Fibroblast of lung (primary cell): ENCODE measurements at regions not wholly inside any gene's neighbourhood (a gene's known extent, or its start where the extent isn't known, plus 50 kb on each side); places are given as distances from the start of the nearest gene placed in this dataset.

Source experiments
- DNase-seq, 2 donors: peaks; one replicate each; pipeline versions ENCODE4 v3.0.0 to v3.0.0-alpha.2; 2010; ENCODE audit warnings: low read depth in 2 of 2
- H2AFZ ChIP-seq: 2 replicates; pipeline ENCODE4 v1.5.1; 2012; ENCODE audit warnings: low read length, control low read depth, inconsistent platforms
- H3K27ac ChIP-seq: 2 replicates; pipeline ENCODE4 v1.5.1; 2011; ENCODE audit warnings: low read length, control low read depth; ENCODE audit not compliant: insufficient read depth
- H3K27me3 ChIP-seq: 2 replicates; pipeline ENCODE4 v1.5.1; 2011; ENCODE audit warnings: mild to moderate bottlenecking, low read length; ENCODE audit not compliant: control insufficient read depth, insufficient read depth
- H3K36me3 ChIP-seq: 2 replicates; pipeline ENCODE4 v1.5.1; 2011; ENCODE audit warnings: low read length; ENCODE audit not compliant: control insufficient read depth, insufficient read depth
- H3K4me1 ChIP-seq: 2 replicates; pipeline ENCODE4 v1.5.1; 2011; ENCODE audit warnings: low read length; ENCODE audit not compliant: control insufficient read depth, insufficient read depth; ENCODE audit errors: extremely low read depth
- H3K4me2 ChIP-seq: 2 replicates; pipeline ENCODE4 v1.5.1; 2011; ENCODE audit warnings: low read length, control low read depth; ENCODE audit not compliant: insufficient read depth; ENCODE audit errors: extremely low read depth
- H3K4me3 ChIP-seq, 4 experiments: fragments of 200-600 bp in 1 of 4; sonication (generic) in 1 of 4; replicated peaks in 1 of 4; 2 replicates each; pipeline ENCODE4 v1.5.1; 2011 to 2016; ENCODE audit warnings: low read length in 4 of 4, low read depth in 3 of 4, mild to moderate bottlenecking in 3 of 4, control low read depth in 2 of 4, inconsistent platforms in 1 of 4, mixed read lengths in 1 of 4; ENCODE audit not compliant: insufficient read depth in 1 of 4; ENCODE audit errors: control extremely low read depth in 1 of 4
- H3K79me2 ChIP-seq: 2 replicates; pipeline ENCODE4 v1.5.1; 2012; ENCODE audit warnings: mild to moderate bottlenecking, low read length, inconsistent platforms; ENCODE audit not compliant: control insufficient read depth, insufficient read depth
- H3K9ac ChIP-seq: 2 replicates; pipeline ENCODE4 v1.5.1; 2011; ENCODE audit warnings: mild to moderate bottlenecking, low read length, control low read depth; ENCODE audit not compliant: insufficient read depth
- H3K9me3 ChIP-seq: 2 replicates; pipeline ENCODE4 v1.5.1; 2012; ENCODE audit warnings: low read depth, low read length; ENCODE audit not compliant: control insufficient read depth, insufficient read depth
- H4K20me1 ChIP-seq: 2 replicates; pipeline ENCODE4 v1.5.1; 2011; ENCODE audit warnings: low read length; ENCODE audit not compliant: control insufficient read depth, insufficient read depth; ENCODE audit errors: extremely low read depth
- EZH2 ChIP-seq: IDR thresholded peaks from 2 replicates; pipeline ENCODE4 v1.5.1; 2012; ENCODE audit warnings: low read length, control low read depth, mild to moderate bottlenecking; ENCODE audit errors: missing control alignments
- TF ChIP-seq, protein P1 (sequence below), 2 donors: IDR thresholded peaks in 1 of 2; conservative IDR thresholded peaks in 1 of 2; 1 replicate in 1 of 2; 2 replicates in 1 of 2; pipeline ENCODE4 v1.5.1; 2011 to 2012; ENCODE audit warnings: low read length in 2 of 2, control low read depth in 1 of 2, inconsistent platforms in 1 of 2, low read depth in 1 of 2, mild to moderate bottlenecking in 1 of 2

DNA sequence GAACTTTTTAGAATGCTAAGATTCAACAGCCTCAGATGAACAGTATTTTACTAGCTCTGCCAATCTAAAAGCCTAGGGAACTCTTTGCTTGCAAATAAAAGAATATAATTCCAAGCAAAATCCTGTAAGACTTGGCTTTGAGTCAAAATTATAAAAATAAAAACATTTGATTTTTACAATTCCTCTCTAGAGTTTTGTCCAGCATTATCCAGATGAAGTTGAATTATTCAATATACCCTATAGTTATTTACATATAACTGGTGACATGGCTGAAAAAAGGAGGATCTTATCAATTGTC, 378.3 kb downstream of the ETS1 start:
- H2AFZ ChIP-seq, result no peak overlapping the region
- no peak overlapping the region for H3K27ac ChIP-seq
- H3K9ac ChIP-seq, result no peak overlapping the region
- no peaks in the 10 kb centered on the region for H3K79me2 ChIP-seq
- H3K4me3 ChIP-seq, result no peak overlapping the region
- H3K4me1 ChIP-seq, result peaks cover 18% of the 10 kb centered on the region
- H3K9me3 ChIP-seq, result no peaks in the 10 kb centered on the region
- H3K4me2 ChIP-seq, result no peak overlapping the region
- H3K36me3 ChIP-seq, result no peaks in the 10 kb centered on the region
- H3K27me3 ChIP-seq, result no peaks in the 10 kb centered on the region
- TF ChIP-seq EZH2, result no peak
- TF ChIP-seq, protein P1, sequence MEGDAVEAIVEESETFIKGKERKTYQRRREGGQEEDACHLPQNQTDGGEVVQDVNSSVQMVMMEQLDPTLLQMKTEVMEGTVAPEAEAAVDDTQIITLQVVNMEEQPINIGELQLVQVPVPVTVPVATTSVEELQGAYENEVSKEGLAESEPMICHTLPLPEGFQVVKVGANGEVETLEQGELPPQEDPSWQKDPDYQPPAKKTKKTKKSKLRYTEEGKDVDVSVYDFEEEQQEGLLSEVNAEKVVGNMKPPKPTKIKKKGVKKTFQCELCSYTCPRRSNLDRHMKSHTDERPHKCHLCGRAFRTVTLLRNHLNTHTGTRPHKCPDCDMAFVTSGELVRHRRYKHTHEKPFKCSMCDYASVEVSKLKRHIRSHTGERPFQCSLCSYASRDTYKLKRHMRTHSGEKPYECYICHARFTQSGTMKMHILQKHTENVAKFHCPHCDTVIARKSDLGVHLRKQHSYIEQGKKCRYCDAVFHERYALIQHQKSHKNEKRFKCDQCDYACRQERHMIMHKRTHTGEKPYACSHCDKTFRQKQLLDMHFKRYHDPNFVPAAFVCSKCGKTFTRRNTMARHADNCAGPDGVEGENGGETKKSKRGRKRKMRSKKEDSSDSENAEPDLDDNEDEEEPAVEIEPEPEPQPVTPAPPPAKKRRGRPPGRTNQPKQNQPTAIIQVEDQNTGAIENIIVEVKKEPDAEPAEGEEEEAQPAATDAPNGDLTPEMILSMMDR (conservative IDR thresholded peaks at IDR 0.05 in 1 of 2, IDR thresholded peaks at IDR 0.05 in 1 of 2; ENCODE audit: low read depth in 1 of 2, low read length in 2 of 2), result no peak
- no peak for DNase-seq
- H4K20me1 ChIP-seq, result no peaks in the 10 kb centered on the region

DNA sequence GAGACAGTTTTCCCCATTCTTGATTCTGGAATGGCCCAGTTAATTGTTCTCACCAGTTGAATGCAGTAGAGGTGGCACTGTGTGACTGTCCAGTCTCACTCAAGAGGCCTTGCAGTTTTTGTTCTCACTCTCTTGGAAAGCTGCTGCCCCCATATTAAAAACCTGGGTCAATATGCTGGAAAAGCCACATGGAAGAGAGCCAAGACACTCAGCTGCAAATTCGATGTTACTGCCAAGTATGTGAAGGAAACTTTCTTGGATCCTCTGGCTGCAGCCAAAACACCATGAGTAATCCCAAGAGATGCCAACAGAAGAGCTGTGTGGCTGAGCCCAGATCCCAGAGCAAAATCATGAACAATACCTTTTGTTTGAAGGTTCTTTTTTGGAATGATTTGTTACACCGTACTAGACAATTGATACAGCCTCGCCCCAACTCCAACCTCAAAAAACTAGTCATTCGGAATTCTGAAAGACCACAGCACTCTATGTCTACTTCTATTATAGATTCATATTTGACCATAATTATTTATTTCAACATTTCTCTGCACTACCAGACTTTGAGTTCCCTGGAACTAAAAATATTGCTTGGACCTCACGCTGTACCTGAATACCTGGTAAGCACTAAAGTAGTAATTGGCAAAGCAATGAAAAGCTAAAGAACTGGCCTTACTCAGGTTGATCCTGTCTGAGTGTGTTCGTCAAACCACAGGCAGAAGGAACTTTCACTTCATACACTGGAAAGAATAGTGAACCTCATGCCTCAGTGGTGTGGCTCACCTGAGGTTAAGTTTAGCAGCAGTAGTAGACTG, 378.8 kb downstream of the ETS1 start:
- H3K9ac ChIP-seq, result no peak overlapping the region
- TF ChIP-seq EZH2, result no peak
- TF ChIP-seq, protein P1 (conservative IDR thresholded peaks at IDR 0.05 in 1 of 2, IDR thresholded peaks at IDR 0.05 in 1 of 2; ENCODE audit: low read depth in 1 of 2, low read length in 2 of 2), result no peak
- H3K4me3 ChIP-seq, result no peak overlapping the region
- H3K79me2 ChIP-seq, result no peaks in the 10 kb centered on the region
- H3K4me1 ChIP-seq, result peaks cover 18% of the 10 kb centered on the region
- H3K27me3 ChIP-seq, result no peaks in the 10 kb centered on the region
- H3K36me3 ChIP-seq, result no peaks in the 10 kb centered on the region
- peak; percentile 96 to 98 for DNase-seq
- no peak overlapping the region for H2AFZ ChIP-seq
- H3K4me2 ChIP-seq, result no peak overlapping the region
- no peak overlapping the region for H3K27ac ChIP-seq
- H4K20me1 ChIP-seq, result no peaks in the 10 kb centered on the region
- no peaks in the 10 kb centered on the region for H3K9me3 ChIP-seq

DNA sequence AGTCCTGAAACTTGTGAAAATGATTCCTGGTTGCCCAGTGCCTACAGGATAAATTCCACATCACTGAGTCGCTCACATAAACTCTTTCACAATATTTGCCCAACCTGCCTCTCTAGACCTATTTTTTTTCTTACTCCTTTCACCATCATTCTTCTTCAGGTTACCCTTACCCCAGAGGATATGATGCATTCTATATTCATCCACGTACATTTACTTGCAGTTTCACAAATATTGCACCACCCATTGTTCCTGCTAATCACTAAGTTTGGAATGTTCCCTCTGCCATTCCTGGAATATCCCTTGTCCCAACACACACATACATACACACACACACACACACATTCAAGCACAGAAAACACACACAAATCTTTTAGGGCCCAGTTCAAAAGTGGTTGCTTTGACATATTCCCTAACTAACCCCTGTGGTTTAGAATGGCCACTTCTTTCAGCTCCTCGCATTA, 379.5 kb downstream of the ETS1 start:
- Histone ChIP-seq H3K27ac (no peak overlapping the region), H3K79me2 (no peaks in the 10 kb centered on the region), H3K9me3 (no peaks in the 10 kb centered on the region), H4K20me1 (no peaks in the 10 kb centered on the region), H2AFZ (no peak overlapping the region), H3K4me3 (no peak overlapping the region), H3K9ac (no peak overlapping the region), H3K36me3 (no peaks in the 10 kb centered on the region), H3K4me2 (no peak overlapping the region), H3K4me1 (peaks cover 18% of the 10 kb centered on the region), H3K27me3 (no peaks in the 10 kb centered on the region)
- DNase-seq, result peak; percentile 97 to 98
- TF ChIP-seq, protein P1 (conservative IDR thresholded peaks at IDR 0.05 in 1 of 2, IDR thresholded peaks at IDR 0.05 in 1 of 2; ENCODE audit: low read depth in 1 of 2, low read length in 2 of 2), result no peak
- TF ChIP-seq EZH2, result no peak
